PC-3 (cell line): ENCODE measurements at regions not wholly inside any gene's neighbourhood (a gene's known extent, or its start where the extent isn't known, plus 50 kb on each side); places are given as distances from the start of the nearest gene placed in this dataset.

Experiments used
- EZH2 ChIP-seq: fragments of 300-600 bp; sonication (generic); IDR thresholded peaks from one replicate; pipeline ENCODE4 v1.6.1; 2017; ENCODE audit warnings: antibody characterized with exemption, mild to moderate bottlenecking, low read length; ENCODE audit not compliant: unreplicated experiment
- EZH2phosphoT487 ChIP-seq: fragments of 300-600 bp; sonication (generic); IDR thresholded peaks from 2 replicates; pipeline ENCODE4 v1.6.1; 2018; ENCODE audit warnings: mild to moderate bottlenecking, antibody characterized with exemption, low read length, borderline replicate concordance
- TF ChIP-seq, protein P1 (sequence below): fragments of 300-600 bp; sonication (generic); conservative IDR thresholded peaks from 2 replicates; pipeline ENCODE4 v1.5.1; 2017; ENCODE audit warnings: antibody characterized with exemption, low read depth, mild to moderate bottlenecking, low read length

DNA sequence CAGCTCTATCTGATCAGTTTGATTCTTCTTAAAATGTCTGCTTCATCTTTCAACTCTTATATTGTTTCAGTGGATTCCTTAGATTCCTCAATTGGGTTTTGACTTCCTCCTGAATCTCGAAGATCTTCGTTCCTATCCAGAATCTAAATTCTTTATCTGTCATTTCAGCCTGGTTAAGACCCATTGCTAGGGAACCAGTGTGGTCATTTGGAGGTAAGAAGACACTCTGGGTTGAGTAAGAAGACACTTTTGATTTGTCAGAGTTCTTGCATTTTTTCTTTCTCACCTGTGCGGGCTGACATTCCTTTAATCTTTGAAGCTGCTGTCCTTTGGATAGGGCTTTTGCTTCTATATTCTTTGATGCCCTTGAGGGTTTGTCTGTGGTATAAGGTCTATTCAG is 291.9 kb downstream of the SLC7A11 start:
- TF ChIP-seq, protein P1, sequence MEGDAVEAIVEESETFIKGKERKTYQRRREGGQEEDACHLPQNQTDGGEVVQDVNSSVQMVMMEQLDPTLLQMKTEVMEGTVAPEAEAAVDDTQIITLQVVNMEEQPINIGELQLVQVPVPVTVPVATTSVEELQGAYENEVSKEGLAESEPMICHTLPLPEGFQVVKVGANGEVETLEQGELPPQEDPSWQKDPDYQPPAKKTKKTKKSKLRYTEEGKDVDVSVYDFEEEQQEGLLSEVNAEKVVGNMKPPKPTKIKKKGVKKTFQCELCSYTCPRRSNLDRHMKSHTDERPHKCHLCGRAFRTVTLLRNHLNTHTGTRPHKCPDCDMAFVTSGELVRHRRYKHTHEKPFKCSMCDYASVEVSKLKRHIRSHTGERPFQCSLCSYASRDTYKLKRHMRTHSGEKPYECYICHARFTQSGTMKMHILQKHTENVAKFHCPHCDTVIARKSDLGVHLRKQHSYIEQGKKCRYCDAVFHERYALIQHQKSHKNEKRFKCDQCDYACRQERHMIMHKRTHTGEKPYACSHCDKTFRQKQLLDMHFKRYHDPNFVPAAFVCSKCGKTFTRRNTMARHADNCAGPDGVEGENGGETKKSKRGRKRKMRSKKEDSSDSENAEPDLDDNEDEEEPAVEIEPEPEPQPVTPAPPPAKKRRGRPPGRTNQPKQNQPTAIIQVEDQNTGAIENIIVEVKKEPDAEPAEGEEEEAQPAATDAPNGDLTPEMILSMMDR: no peak
- no peak for TF ChIP-seq EZH2
- TF ChIP-seq EZH2phosphoT487: no peak
